ENCODE measurements at regions not wholly inside any gene's neighbourhood (a gene's known extent, or its start where the extent isn't known, plus 50 kb on each side); places are given as distances from the start of the nearest gene placed in this dataset.

- Histone ChIP-seq H3K4me1 (ENCODE audit: insufficient read depth) (peaks cover 11% of the 10 kb centered on the region; the same call in 1 of the 2 replicates), H3F3A (replicated peaks; ENCODE audit: low read depth) (no peaks in the 10 kb centered on the region), H3K79me2 (replicated peaks; ENCODE audit: insufficient read depth) (no peaks in the 10 kb centered on the region), H3K27me3 (ENCODE audit: insufficient read depth) (no peaks in the 10 kb centered on the region), H4K20me1 (replicated peaks; ENCODE audit: insufficient read depth) (no peaks in the 10 kb centered on the region), H2AFZ (no peak overlapping the region), H3K4me2 (no peak overlapping the region), H3K36me3 (ENCODE audit: insufficient read depth) (no peaks in the 10 kb centered on the region), H3K27ac (ENCODE audit: low read depth) (no peak overlapping the region), H3K9me2 (ENCODE audit: insufficient read depth) (no peaks in the 10 kb centered on the region), H3K4me3 (no peak overlapping the region)
- no peak for TF ChIP-seq STAT1 (IDR thresholded peaks at IDR 0.05; ENCODE audit: unreplicated experiment)
- no peak for TF ChIP-seq EZH2 (IDR thresholded peaks at IDR 0.05; ENCODE audit: low read depth, unreplicated experiment)
- TF ChIP-seq JUNB (IDR thresholded peaks at IDR 0.05; ENCODE audit: unreplicated experiment): no peak
- no peak for TF ChIP-seq ETS1 (IDR thresholded peaks at IDR 0.05)
- TF ChIP-seq NANOG (IDR thresholded peaks at IDR 0.05; ENCODE audit: borderline replicate concordance): no peak
- TF ChIP-seq EZH2phosphoT487 (IDR thresholded peaks at IDR 0.05; ENCODE audit: unreplicated experiment): no peak
- TF ChIP-seq ZNF331 (CRISPR knock-in tag; IDR thresholded peaks at IDR 0.05; ENCODE audit: low read depth): no peak
- TF ChIP-seq, protein P1, sequence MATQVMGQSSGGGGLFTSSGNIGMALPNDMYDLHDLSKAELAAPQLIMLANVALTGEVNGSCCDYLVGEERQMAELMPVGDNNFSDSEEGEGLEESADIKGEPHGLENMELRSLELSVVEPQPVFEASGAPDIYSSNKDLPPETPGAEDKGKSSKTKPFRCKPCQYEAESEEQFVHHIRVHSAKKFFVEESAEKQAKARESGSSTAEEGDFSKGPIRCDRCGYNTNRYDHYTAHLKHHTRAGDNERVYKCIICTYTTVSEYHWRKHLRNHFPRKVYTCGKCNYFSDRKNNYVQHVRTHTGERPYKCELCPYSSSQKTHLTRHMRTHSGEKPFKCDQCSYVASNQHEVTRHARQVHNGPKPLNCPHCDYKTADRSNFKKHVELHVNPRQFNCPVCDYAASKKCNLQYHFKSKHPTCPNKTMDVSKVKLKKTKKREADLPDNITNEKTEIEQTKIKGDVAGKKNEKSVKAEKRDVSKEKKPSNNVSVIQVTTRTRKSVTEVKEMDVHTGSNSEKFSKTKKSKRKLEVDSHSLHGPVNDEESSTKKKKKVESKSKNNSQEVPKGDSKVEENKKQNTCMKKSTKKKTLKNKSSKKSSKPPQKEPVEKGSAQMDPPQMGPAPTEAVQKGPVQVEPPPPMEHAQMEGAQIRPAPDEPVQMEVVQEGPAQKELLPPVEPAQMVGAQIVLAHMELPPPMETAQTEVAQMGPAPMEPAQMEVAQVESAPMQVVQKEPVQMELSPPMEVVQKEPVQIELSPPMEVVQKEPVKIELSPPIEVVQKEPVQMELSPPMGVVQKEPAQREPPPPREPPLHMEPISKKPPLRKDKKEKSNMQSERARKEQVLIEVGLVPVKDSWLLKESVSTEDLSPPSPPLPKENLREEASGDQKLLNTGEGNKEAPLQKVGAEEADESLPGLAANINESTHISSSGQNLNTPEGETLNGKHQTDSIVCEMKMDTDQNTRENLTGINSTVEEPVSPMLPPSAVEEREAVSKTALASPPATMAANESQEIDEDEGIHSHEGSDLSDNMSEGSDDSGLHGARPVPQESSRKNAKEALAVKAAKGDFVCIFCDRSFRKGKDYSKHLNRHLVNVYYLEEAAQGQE (IDR thresholded peaks at IDR 0.05; ENCODE audit: unreplicated experiment): no peak
- TF ChIP-seq, protein P2, sequence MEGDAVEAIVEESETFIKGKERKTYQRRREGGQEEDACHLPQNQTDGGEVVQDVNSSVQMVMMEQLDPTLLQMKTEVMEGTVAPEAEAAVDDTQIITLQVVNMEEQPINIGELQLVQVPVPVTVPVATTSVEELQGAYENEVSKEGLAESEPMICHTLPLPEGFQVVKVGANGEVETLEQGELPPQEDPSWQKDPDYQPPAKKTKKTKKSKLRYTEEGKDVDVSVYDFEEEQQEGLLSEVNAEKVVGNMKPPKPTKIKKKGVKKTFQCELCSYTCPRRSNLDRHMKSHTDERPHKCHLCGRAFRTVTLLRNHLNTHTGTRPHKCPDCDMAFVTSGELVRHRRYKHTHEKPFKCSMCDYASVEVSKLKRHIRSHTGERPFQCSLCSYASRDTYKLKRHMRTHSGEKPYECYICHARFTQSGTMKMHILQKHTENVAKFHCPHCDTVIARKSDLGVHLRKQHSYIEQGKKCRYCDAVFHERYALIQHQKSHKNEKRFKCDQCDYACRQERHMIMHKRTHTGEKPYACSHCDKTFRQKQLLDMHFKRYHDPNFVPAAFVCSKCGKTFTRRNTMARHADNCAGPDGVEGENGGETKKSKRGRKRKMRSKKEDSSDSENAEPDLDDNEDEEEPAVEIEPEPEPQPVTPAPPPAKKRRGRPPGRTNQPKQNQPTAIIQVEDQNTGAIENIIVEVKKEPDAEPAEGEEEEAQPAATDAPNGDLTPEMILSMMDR (conservative IDR thresholded peaks at IDR 0.05; ENCODE audit: low read depth in 2 of 2): no peak
- TF ChIP-seq ZNF114 (CRISPR knock-in tag; IDR thresholded peaks at IDR 0.05): no peak
- TF ChIP-seq, protein P3, sequence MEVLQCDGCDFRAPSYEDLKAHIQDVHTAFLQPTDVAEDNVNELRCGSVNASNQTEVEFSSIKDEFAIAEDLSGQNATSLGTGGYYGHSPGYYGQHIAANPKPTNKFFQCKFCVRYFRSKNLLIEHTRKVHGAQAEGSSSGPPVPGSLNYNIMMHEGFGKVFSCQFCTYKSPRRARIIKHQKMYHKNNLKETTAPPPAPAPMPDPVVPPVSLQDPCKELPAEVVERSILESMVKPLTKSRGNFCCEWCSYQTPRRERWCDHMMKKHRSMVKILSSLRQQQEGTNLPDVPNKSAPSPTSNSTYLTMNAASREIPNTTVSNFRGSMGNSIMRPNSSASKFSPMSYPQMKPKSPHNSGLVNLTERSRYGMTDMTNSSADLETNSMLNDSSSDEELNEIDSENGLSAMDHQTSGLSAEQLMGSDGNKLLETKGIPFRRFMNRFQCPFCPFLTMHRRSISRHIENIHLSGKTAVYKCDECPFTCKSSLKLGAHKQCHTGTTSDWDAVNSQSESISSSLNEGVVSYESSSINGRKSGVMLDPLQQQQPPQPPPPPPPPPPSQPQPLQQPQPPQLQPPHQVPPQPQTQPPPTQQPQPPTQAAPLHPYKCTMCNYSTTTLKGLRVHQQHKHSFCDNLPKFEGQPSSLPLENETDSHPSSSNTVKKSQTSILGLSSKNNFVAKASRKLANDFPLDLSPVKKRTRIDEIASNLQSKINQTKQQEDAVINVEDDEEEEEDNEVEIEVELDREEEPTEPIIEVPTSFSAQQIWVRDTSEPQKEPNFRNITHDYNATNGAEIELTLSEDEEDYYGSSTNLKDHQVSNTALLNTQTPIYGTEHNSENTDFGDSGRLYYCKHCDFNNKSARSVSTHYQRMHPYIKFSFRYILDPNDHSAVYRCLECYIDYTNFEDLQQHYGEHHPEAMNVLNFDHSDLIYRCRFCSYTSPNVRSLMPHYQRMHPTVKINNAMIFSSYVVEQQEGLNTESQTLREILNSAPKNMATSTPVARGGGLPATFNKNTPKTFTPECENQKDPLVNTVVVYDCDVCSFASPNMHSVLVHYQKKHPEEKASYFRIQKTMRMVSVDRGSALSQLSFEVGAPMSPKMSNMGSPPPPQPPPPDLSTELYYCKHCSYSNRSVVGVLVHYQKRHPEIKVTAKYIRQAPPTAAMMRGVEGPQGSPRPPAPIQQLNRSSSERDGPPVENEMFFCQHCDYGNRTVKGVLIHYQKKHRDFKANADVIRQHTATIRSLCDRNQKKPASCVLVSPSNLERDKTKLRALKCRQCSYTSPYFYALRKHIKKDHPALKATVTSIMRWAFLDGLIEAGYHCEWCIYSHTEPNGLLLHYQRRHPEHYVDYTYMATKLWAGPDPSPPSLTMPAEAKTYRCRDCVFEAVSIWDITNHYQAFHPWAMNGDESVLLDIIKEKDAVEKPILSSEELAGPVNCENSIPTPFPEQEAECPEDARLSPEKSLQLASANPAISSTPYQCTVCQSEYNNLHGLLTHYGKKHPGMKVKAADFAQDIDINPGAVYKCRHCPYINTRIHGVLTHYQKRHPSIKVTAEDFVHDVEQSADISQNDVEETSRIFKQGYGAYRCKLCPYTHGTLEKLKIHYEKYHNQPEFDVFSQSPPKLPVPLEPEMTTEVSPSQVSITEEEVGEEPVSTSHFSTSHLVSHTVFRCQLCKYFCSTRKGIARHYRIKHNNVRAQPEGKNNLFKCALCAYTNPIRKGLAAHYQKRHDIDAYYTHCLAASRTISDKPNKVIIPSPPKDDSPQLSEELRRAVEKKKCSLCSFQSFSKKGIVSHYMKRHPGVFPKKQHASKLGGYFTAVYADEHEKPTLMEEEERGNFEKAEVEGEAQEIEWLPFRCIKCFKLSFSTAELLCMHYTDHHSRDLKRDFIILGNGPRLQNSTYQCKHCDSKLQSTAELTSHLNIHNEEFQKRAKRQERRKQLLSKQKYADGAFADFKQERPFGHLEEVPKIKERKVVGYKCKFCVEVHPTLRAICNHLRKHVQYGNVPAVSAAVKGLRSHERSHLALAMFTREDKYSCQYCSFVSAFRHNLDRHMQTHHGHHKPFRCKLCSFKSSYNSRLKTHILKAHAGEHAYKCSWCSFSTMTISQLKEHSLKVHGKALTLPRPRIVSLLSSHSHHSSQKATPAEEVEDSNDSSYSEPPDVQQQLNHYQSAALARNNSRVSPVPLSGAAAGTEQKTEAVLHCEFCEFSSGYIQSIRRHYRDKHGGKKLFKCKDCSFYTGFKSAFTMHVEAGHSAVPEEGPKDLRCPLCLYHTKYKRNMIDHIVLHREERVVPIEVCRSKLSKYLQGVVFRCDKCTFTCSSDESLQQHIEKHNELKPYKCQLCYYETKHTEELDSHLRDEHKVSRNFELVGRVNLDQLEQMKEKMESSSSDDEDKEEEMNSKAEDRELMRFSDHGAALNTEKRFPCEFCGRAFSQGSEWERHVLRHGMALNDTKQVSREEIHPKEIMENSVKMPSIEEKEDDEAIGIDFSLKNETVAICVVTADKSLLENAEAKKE (CRISPR knock-in tag; IDR thresholded peaks at IDR 0.05): no peak
- no peak for TF ChIP-seq POLR2AphosphoS5 (IDR thresholded peaks at IDR 0.05; ENCODE audit: low read depth)
- DNase-seq (ENCODE audit: low spot score): no peak
- Mint-ChIP-seq H3K9me3 (no peaks in the 10 kb centered on the region), H3K27ac (no peak overlapping the region), H3K27me3 (ENCODE audit: insufficient read depth, low read depth, poor library complexity) (peaks cover 2% of the 10 kb centered on the region), H3K4me1 (peaks cover 23% of the 10 kb centered on the region), H3K36me3 (ENCODE audit: low read depth) (no peaks in the 10 kb centered on the region), H3K4me3 (no peak overlapping the region)
- no peak for ATAC-seq
Measured at GRCh38 chr3:24850245-24850644, 355.6 kb upstream of the THRB start.
